T-helper 1 cell (primary cell): ENCODE measurements at regions not wholly inside any gene's neighbourhood (a gene's known extent, or its start where the extent isn't known, plus 50 kb on each side); places are given as distances from the start of the nearest gene placed in this dataset.

Experiments used
- DNase-seq, 5 donors: peaks; one replicate each; pipeline ENCODE4 v3.0.0-alpha.2; 2012 to 2020

- no peak for DNase-seq
Measured at GRCh38 chr11:43576320-43576802, 104.2 kb upstream of the HSD17B12 start.

DNA sequence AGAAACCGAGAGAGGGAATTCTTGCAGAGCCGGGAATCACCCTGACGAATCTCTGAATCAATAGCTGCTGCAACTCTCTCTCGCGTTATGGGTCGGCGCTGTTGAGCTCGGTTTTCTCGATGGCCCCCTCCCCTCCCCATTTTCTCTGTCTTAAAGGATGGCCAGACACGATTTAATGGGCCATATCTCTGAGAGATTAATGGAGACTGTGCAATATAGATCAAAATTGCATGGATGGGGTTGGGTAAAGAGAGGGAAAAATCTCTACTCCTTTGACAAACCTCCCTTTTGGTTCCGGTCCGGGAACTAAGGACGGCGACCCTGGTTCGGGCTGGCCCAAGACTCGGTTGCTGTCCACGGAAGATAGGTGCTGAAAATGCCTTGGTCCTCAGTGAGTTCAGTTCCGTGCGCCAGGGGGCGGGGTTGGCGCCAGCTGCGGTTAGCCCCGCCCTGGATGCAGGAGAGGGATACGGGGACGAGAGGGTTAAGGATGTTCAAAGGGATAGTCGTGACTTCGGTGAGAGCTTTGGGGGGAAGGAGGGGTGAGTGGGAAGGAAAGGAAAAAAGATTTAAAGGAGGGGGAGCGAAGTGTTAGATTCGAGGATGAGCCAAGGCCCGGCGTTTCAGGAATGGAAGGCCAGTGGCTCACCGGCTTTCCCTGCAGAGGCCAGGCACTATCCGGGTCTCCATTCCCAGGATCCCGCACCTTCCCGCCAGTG lies 103.6 kb upstream of the HSD17B12 start:
- peak in 1 of 5 donors; percentile 13 for DNase-seq

- DNase-seq: no peak
Measured at GRCh38 chr11:43577566-43578264, 102.8 kb upstream of the HSD17B12 start.

GRCh38 chr11:43578346-43579170 lies 102.0 kb upstream of the HSD17B12 start:
- DNase-seq: no peak

GRCh38 chr11:43579171-43579918 lies 101.2 kb upstream of the HSD17B12 start:
- DNase-seq: peak in 1 of 5 donors; percentile 25

DNA sequence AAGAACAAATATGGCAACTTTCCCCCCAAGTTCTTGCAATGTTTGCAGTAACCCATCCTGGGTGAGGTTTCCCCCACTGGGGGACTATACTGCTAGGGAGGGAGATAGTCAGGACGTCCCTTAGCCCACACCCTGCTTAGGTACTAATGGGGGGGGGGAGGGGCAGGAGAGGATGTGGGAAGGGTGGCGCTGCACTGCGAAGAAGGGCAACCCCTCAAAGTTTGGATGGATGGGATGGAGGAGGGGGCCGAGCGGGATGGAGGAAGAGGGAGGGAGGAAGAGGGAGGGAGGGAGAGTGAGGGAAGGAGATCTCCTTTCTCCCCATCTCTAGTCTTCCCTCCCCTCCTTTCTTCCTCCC lies 100.6 kb upstream of the HSD17B12 start:
- DNase-seq: no peak

DNA sequence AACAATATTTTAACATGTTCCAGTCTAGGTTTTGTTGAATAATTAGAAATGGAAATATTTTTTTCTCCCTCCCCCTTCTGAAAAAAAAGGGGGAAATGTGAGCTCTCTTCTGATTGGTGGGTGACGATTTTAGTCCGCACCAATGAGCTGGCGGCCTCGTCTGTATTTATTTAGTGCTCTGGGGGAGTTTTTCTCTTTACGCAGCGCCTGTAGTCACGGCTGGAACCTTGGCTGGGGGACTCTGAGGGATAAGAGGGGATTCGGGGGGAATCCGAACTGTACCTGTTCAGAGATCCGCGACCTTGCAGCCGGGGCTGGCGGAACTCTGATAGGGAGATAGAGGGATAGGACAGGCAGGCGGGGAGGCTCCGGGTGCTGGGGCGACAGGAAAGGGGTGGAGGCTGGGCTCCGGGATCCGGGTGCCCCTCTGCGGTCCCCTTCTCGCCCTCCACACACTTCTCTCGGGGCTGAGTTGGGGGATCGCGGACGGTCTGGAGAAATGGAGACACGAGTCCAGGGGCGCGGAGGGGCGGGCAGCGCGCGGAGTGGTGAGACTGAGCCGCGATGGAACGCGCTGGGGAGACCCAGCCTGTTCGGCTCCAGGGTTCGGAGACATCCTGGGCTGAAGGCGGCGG lies 99.7 kb upstream of the HSD17B12 start:
- no peak for DNase-seq

DNA sequence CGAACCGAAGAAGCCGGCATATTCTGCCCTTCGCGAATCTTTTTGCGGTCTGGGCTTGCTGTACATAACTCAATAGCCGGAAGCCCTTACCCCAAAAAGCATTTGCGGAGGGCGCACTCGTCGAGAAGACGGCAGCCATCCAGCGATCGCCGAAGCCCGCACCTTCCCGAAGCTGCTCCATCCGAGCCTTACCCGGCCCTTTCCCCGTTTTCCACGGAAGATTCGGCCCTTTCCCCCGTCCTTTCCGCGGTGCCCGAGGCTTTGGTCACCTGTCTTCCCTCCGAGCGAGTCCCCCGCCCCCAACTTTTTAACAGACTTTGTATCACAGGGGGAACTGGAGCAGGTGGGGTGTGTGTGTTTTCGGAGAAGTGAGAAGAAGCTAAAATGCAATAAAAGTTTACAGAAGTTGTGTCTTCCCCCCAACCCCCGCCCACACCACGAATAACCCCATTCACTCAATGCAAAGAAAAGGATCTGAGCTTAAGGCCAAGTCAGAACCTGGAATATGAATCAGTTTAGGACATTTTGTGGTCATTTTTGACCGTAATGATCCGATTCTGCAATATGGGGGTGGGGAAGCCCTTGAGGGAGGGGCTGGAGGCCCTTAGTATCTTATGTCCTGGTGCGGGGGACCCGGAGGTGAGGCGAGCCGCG lies 99.0 kb upstream of the HSD17B12 start:
- DNase-seq: no peak

DNA sequence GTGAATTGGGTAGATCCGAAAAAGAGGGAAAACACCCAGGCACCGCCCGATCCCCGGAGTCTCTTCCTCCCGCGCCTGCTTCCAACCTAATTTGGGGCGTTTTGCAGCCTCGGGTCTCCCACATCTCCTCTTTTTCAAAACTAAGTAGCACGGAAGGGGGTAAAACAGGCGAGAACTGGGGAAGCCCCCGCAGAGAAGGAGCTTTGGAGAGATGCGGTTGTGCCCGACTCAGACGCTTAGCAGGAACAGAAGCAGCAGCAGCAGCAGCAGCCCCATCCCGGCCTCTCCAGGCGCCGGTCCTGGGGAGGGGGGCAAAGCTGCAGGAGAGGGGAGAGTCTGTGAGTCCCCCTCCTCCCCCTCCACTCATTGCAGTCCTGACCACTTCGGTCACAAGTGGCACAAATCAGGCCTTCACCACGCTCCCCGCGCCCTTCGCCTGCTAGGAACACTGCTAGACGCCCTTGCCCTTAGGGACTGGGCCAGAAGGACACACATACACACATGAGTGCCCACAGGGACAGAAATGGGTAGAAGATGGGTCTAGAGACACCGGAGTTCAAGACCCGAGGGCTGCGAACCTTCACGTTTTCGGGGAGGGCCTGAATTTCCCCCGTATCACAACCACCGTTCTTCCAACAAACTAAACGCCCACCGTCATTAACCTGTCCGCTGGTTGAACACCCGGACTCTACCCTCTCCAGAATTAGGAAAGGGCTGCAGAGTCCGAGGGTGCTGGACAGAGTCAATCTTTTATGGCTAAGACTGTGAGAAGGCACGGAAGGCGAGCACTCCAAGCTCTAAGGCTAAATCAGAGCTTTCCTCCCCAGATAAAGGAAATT lies 98.3 kb upstream of the HSD17B12 start:
- DNase-seq: no peak

DNA sequence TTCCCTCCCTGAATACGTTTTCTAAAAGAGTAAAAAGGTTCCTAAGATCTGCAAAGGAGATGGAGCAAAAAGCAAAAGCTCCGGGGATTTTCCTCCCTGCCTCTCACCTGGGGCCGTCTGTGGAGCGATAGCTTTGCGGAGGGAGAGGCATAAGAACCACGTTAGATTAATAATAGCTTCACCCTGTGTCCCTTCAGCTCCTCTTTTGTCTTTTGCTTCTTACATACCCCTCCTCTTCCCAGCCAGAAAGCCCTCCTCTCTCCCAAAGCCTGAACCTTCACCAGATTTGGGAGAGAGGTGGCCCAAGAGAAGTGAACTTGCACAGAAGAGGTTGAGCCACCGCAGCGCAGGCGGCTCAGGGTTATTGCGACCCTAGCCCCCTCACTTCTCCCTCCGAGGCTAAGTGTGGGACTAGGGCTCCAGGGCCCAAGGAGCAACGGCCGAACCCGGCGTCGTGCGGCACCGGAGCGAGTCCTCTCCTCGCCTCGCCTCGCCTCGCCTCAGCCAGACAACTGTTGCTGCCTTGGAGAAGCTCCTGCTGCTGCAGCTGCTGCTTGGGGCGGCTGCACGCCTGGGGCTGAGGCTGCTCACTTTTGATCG lies 97.6 kb upstream of the HSD17B12 start:
- DNase-seq: no peak

GRCh38 chr11:43583548-43583947 lies 97.0 kb upstream of the HSD17B12 start:
- DNase-seq: no peak

GRCh38 chr11:43585877-43586608 lies 94.5 kb upstream of the HSD17B12 start:
- DNase-seq: no peak

DNA sequence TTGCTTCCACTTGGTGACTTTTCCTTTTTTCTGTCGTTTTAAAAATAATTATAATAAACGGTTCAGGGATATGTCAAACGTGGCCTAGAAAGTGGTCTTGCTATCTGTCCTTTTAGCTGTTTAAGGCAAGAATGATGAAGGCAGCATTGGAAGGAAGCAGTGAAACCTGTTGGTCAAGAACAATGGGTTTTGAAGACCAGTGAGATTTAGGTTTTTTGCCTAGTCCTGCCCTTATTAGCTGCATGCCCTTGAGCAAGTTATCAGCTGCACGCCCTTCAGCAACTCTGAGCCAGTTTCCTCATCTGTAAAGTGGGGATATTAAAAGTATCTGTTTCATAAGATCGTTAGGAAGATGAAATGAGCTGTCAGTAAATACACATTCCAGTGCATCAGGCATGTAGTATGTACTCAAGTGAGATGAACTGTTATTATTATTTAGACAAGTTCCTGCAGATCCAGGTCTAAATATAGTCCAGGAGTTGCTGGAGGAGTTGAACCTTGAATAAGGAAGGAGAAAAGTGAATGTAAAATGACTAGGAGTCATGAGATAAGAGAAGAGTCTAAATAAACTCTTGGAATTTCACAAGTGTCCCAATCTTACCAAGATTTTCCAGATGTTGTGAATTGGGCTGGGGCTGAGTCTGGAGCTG lies 90.8 kb upstream of the HSD17B12 start:
- no peak for DNase-seq

- no peak for DNase-seq
Measured at GRCh38 chr11:43601511-43601910, 79.0 kb upstream of the HSD17B12 start.

DNA sequence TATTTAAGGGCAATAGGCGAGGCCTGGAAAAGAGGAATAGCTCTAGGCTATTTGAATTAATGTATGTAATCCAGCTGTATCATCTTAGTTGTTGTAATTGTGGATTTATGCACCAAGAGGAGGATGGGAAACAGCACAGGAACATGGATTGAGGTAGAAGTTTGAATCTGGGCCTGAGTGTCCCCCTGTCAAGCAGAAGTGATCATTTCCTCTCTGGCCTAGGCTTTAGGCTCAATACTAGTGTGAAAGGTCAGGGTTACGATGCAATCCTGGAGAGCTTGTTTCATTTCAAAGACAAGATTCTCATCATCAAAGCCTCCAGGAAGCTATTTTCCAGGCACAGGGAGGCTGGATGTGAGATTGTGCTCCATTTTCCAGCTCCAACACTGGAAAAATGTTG lies 77.9 kb upstream of the HSD17B12 start:
- no peak for DNase-seq

DNA sequence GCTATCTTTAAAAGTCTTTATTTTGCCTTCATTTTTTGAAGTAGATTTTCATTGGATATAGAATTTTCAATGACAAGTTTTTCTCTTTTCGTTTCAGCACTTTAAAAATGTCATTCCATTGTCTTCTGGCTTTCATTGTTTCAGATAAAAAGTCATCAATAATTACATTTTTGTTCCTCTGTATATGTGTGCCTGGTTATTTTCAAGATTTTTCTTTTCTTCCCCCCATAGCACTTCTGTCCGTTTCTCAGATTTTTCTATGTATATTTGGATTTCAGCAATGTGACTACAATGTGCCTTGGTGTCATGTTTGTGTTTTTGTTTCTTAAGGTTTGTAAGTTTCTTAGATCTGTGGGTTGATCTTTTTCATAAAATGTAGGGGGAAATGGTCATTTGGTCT lies 66.3 kb upstream of the HSD17B12 start:
- DNase-seq: no peak

GRCh38 chr11:43619863-43620505 lies 60.6 kb upstream of the HSD17B12 start:
- no peak for DNase-seq

- DNase-seq: no peak
Measured at GRCh38 chr11:43626798-43627197, 53.7 kb upstream of the HSD17B12 start.
